Endothelial cell of umbilical vein (primary cell): ENCODE measurements at regions not wholly inside any gene's neighbourhood (a gene's known extent, or its start where the extent isn't known, plus 50 kb on each side); places are given as distances from the start of the nearest gene placed in this dataset.

Experiments
- BruUV-seq: library from RNA; stranded (reverse); fragments of 400-500 nt; replicated peaks from 2 replicates; lab custom pipeline; 2021; lab: Mats Ljungman, UMichigan
- CTCF ChIA-PET: fragments of 300-600, 350-600 bp; sonication (Branson Sonifier 250); formaldehyde crosslinking; loops from one replicate; lab custom pipeline; 2021; ENCODE audit warnings: antibody characterized with exemption, inconsistent platforms; lab: Charles Lee
- POLR2A ChIA-PET: fragments of 300-600, 350-600 bp; sonication (Branson Sonifier 250); formaldehyde crosslinking; loops from one replicate; lab custom pipeline; 2021; ENCODE audit warnings: antibody characterized with exemption, inconsistent platforms; lab: Charles Lee
- DNase-seq: peaks from one replicate; pipeline ENCODE4 v3.0.0-alpha.2; 2011; ENCODE audit warnings: low read depth, low spot score
- FAIRE-seq: peaks from 2 replicates; lab custom pipeline; 2011; peaks lifted over from hg19 to GRCh38; lab: Jason Lieb, UNC
- H2AFZ ChIP-seq: 2 replicates; pipeline ENCODE4 v1.6.0; 2012; ENCODE audit warnings: low read depth, low read length, control low read depth, inconsistent platforms
- H3K27ac ChIP-seq: 2 replicates; pipeline ENCODE4 v1.5.1; 2011; ENCODE audit warnings: low read depth, mild to moderate bottlenecking, control low read depth, low read length, moderate library complexity; ENCODE audit not compliant: insufficient read depth
- H3K27me3 ChIP-seq, 2 experiments: 2 replicates each; pipeline versions ENCODE4 v1.6.0 to v1.6.1; 2011; ENCODE audit warnings: low read length in 2 of 2, mixed read lengths in 1 of 2; ENCODE audit not compliant: control insufficient read depth in 2 of 2, insufficient read depth in 2 of 2
- H3K36me3 ChIP-seq, 2 experiments: 2 replicates in 1 of 2; 3 replicates in 1 of 2; pipeline ENCODE4 v1.5.1; 2011; ENCODE audit warnings: low read length in 2 of 2, mild to moderate bottlenecking in 1 of 2, moderate library complexity in 1 of 2; ENCODE audit not compliant: control insufficient read depth in 2 of 2, insufficient read depth in 2 of 2; ENCODE audit errors: extremely low read depth in 1 of 2
- H3K4me1 ChIP-seq: 3 replicates; pipeline ENCODE4 v1.5.1; 2011; ENCODE audit warnings: mild to moderate bottlenecking, low read length; ENCODE audit not compliant: control insufficient read depth, insufficient read depth; ENCODE audit errors: extremely low read depth
- H3K4me2 ChIP-seq: 2 replicates; pipeline ENCODE4 v1.6.1; 2011; ENCODE audit warnings: low read length, control low read depth, mixed read lengths; ENCODE audit not compliant: insufficient read depth
- H3K4me3 ChIP-seq, 3 experiments: fragments of 200-600 bp in 1 of 3; sonication (generic), shearing (Covaris generic) in 1 of 3; replicated peaks in 1 of 3; 2 replicates each; pipeline ENCODE4 v1.5.1; 2011 to 2016; ENCODE audit warnings: control low read depth in 3 of 3, low read length in 3 of 3, mild to moderate bottlenecking in 2 of 3, inconsistent platforms in 1 of 3, low read depth in 1 of 3, moderate library complexity in 1 of 3; ENCODE audit not compliant: insufficient read depth in 1 of 3
- H3K79me2 ChIP-seq: 2 replicates; pipeline ENCODE4 v1.6.0; 2012; ENCODE audit warnings: low read length, inconsistent platforms; ENCODE audit not compliant: control insufficient read depth, insufficient read depth
- H3K9ac ChIP-seq: replicated peaks from 2 replicates; pipeline ENCODE3; 2011; ENCODE audit warnings: low read length, control low read depth; ENCODE audit not compliant: insufficient read depth; ENCODE audit errors: extremely low read depth
- H3K9me1 ChIP-seq: replicated peaks from 3 replicates; pipeline ENCODE4 v1.6.0; 2011; ENCODE audit warnings: mild to moderate bottlenecking, low read length; ENCODE audit not compliant: control insufficient read depth, insufficient read depth; ENCODE audit errors: extremely low read depth
- H3K9me3 ChIP-seq: replicated peaks from 2 replicates; pipeline ENCODE4 v1.5.1; 2012; ENCODE audit warnings: low read length, inconsistent platforms; ENCODE audit not compliant: control insufficient read depth, insufficient read depth
- H4K20me1 ChIP-seq: replicated peaks from 2 replicates; pipeline ENCODE3; 2011; ENCODE audit warnings: mild to moderate bottlenecking, low read length; ENCODE audit not compliant: control insufficient read depth, insufficient read depth; ENCODE audit errors: extremely low read depth
- EZH2 ChIP-seq: IDR thresholded peaks from 2 replicates; pipeline ENCODE4 v1.6.1; 2012; ENCODE audit warnings: borderline replicate concordance, low read depth, mild to moderate bottlenecking, moderate library complexity, low read length, inconsistent platforms; ENCODE audit not compliant: severe bottlenecking
- FOS ChIP-seq: IDR thresholded peaks from 2 replicates; pipeline ENCODE4 v1.6.1; 2011; ENCODE audit warnings: mild to moderate bottlenecking, low read length, moderate library complexity, borderline replicate concordance; ENCODE audit not compliant: insufficient read depth
- JUN ChIP-seq: IDR thresholded peaks from 2 replicates; pipeline ENCODE4 v1.6.1; 2011; ENCODE audit warnings: borderline replicate concordance, low read depth; ENCODE audit not compliant: insufficient read length, insufficient read depth
- MAX ChIP-seq: IDR thresholded peaks from 2 replicates; pipeline ENCODE4 v1.6.1; 2011; ENCODE audit not compliant: insufficient read depth, insufficient read length
- MYC ChIP-seq: IDR thresholded peaks from one replicate; pipeline ENCODE4 v1.6.1; 2011; ENCODE audit warnings: mild to moderate bottlenecking, low read depth, low read length
- POLR2A ChIP-seq: IDR thresholded peaks from 2 replicates; pipeline ENCODE4 v1.6.1; 2012; ENCODE audit warnings: low read depth, mild to moderate bottlenecking, control low read depth, low read length
- POLR2AphosphoS5 ChIP-seq: IDR thresholded peaks from 2 replicates; pipeline ENCODE4 v1.6.1; 2012; ENCODE audit warnings: low read depth, mild to moderate bottlenecking, control low read depth, low read length, moderate library complexity; ENCODE audit not compliant: insufficient read depth
- dilution Hi-C: fragments of 300-500 bp; cut with MboI; formaldehyde crosslinking; loops from one replicate; pipeline ENCODE4 v1.15.0; 2019; ENCODE audit warnings: low sequenced_read_pairs; ENCODE audit not compliant: extremely low pct_ligation_motif_present
- intact Hi-C: fragments of 100-400 bp; cut with micrococcal nuclease; formaldehyde crosslinking; loops from one replicate; pipeline ENCODE4 v1.10.0; 2022

DNA sequence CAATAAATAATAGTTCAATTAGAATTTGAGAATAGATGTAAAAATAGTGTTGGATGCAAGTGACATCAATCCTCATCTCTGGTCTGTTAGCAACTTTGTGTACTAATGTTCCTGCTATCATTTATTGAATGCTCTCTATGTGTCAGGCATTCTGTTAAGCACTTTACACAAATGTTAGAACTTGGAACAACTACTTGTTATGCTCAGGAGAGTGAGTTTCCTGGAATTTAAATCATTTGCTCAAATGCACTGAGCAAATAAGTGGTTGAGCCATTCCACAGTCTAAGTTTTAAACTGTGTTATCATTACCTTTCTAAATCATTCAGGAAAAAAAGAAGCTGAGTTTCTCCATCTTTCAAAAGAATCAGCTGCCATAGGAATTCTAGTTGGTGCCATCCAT lies 1327.3 kb upstream of the GOT2 start:
- no TSS peak for BruUV-seq
- no peak overlapping the region for H2AFZ ChIP-seq
- H3K36me3 ChIP-seq = no peaks in the 10 kb centered on the region
- H3K4me3 ChIP-seq = no peak overlapping the region
- FAIRE-seq = no peak
- no peak overlapping the region for H3K4me2 ChIP-seq
- H3K9me3 ChIP-seq = no peaks in the 10 kb centered on the region
- H3K9me1 ChIP-seq = no peaks in the 10 kb centered on the region
- no peaks in the 10 kb centered on the region for H3K79me2 ChIP-seq
- H3K27me3 ChIP-seq = peaks cover 0 to 2% of the 10 kb centered on the region in 2 experiments
- intact Hi-C loops = no loop called here
- ChIA-PET CTCF (interaction anchor here (1.0 kb wide), 1 partner anchor 9 kb away, joined by 5 read pairs; no protein-coding TSS in a partner anchor), POLR2A (no interaction called here)
- dilution Hi-C loops = no loop called here
- TF ChIP-seq JUN = no peak
- TF ChIP-seq EZH2 = no peak
- no peak for TF ChIP-seq MAX
- no peak for TF ChIP-seq MYC
- no peak for TF ChIP-seq POLR2AphosphoS5
- DNase-seq = peak; percentile 24
- no peak overlapping the region for H3K9ac ChIP-seq
- no peak overlapping the region for H3K27ac ChIP-seq
- H4K20me1 ChIP-seq = no peaks in the 10 kb centered on the region
- H3K4me1 ChIP-seq = peaks cover 4% of the 10 kb centered on the region

DNA sequence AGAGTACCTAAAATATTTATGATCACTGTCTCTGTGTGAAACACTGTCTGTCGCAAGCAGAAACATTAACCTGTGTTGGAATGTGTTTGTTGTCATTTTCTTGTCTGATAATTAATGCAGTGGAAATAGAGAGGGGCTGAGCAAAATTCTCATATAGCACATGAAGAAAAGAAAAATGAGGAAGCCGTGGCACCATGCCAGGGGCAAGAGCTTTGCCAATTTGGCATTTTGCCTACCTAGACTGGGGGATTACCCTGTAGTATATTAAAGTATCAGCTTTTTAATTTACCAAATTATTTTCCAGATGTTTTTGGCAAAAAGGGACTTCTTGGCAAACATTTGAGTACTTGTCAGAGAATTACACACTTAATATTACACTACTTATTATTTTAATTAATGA lies 1326.6 kb upstream of the GOT2 start:
- FAIRE-seq = peak; percentile 15

More for the DNA sequence above, 1326.6 kb upstream of the GOT2 start:
- no peaks in the 10 kb centered on the region for H4K20me1 ChIP-seq
- CTCF ChIA-PET = interaction anchor here (1.0 kb wide), 1 partner anchor 10 kb away, joined by 5 read pairs; no protein-coding TSS in a partner anchor
- no peak overlapping the region for H3K4me3 ChIP-seq
- dilution Hi-C loops (no loop called here), intact Hi-C loops (no loop called here)
- H3K9me1 ChIP-seq = no peaks in the 10 kb centered on the region
- H2AFZ ChIP-seq = no peak overlapping the region
- TF ChIP-seq POLR2A (no peak), MYC (no peak), FOS (no peak)
- POLR2A ChIA-PET = no interaction called here
- BruUV-seq = no TSS peak
- H3K27me3 ChIP-seq = peaks cover 0 to 2% of the 10 kb centered on the region in 2 experiments
- no peak overlapping the region for H3K9ac ChIP-seq
- H3K79me2 ChIP-seq = no peaks in the 10 kb centered on the region
- no peak overlapping the region for H3K4me2 ChIP-seq
- H3K27ac ChIP-seq = no peak overlapping the region
- peak; percentile 73 for DNase-seq
- H3K9me3 ChIP-seq = no peaks in the 10 kb centered on the region
- H3K36me3 ChIP-seq = no peaks in the 10 kb centered on the region
- peaks cover 4% of the 10 kb centered on the region for H3K4me1 ChIP-seq
